Loucy (cell line): ENCODE measurements at regions not wholly inside any gene's neighbourhood (a gene's known extent, or its start where the extent isn't known, plus 50 kb on each side); places are given as distances from the start of the nearest gene placed in this dataset.

ENCODE experiments used
- H2AFZ ChIP-seq: fragments of 200-600 bp; sonication (generic); 2 replicates; pipeline ENCODE4 v1.6.0; 2016; ENCODE audit warnings: antibody characterized with exemption, mild to moderate bottlenecking, low read length, moderate library complexity
- H3F3A ChIP-seq: fragments of 200-600 bp; 2 replicates; pipeline ENCODE4 v1.6.0; 2016; ENCODE audit warnings: antibody characterized with exemption, low read depth, mild to moderate bottlenecking
- H3K27me3 ChIP-seq: fragments of 200-600 bp; sonication (generic); 2 replicates; pipeline ENCODE4 v1.6.1; 2014; ENCODE audit warnings: low read length, mild to moderate bottlenecking; ENCODE audit not compliant: insufficient read depth, poor library complexity, severe bottlenecking
- H3K36me3 ChIP-seq: fragments of 200-600 bp; sonication (generic); 2 replicates; pipeline ENCODE4 v1.6.1; 2016; ENCODE audit warnings: low read length; ENCODE audit not compliant: insufficient read depth
- H3K4me1 ChIP-seq: fragments of 200-600 bp; sonication (generic); 2 replicates; pipeline ENCODE4 v1.5.1; 2014; ENCODE audit warnings: low read length, mild to moderate bottlenecking; ENCODE audit not compliant: insufficient read depth, poor library complexity, severe bottlenecking
- H3K4me2 ChIP-seq: fragments of 200-600 bp; sonication (generic); 2 replicates; pipeline ENCODE4 v1.6.0; 2014; ENCODE audit warnings: antibody characterized with exemption, low read length, low read depth, mild to moderate bottlenecking; ENCODE audit not compliant: poor library complexity, severe bottlenecking
- H3K4me3 ChIP-seq: fragments of 200-600 bp; sonication (generic); 2 replicates; pipeline ENCODE4 v1.5.1; 2014; ENCODE audit warnings: low read length, mild to moderate bottlenecking, mixed read lengths; ENCODE audit not compliant: poor library complexity, severe bottlenecking
- H3K79me2 ChIP-seq: fragments of 200-600 bp; sonication (generic); 2 replicates; pipeline ENCODE4 v1.6.1; 2014; ENCODE audit warnings: low read length; ENCODE audit not compliant: insufficient read depth
- H3K9ac ChIP-seq: fragments of 200-600 bp; sonication (generic); 2 replicates; pipeline ENCODE4 v1.6.0; 2014; ENCODE audit warnings: mild to moderate bottlenecking, low read depth, low read length, moderate library complexity; ENCODE audit not compliant: poor library complexity, severe bottlenecking
- H3K9me2 ChIP-seq: fragments of 200-600 bp; sonication (generic); replicated peaks from 2 replicates; pipeline ENCODE4 v1.6.1; 2016; ENCODE audit warnings: low read depth, low read length, mixed read lengths
- H3K9me3 ChIP-seq: fragments of 200-600 bp; sonication (generic); 2 replicates; pipeline ENCODE4 v1.6.1; 2014; ENCODE audit warnings: mild to moderate bottlenecking, antibody characterized with exemption, low read length, low read depth; ENCODE audit not compliant: insufficient read depth
- H4K20me1 ChIP-seq: fragments of 200-600 bp; sonication (generic); 2 replicates; pipeline ENCODE4 v1.6.0; 2014; ENCODE audit warnings: antibody characterized with exemption, low read length, mild to moderate bottlenecking; ENCODE audit not compliant: insufficient read depth, poor library complexity, severe bottlenecking
- EZH2phosphoT487 ChIP-seq: fragments of 200-600 bp; IDR thresholded peaks from 2 replicates; pipeline ENCODE4 v1.6.1; 2018; ENCODE audit warnings: antibody characterized with exemption, mild to moderate bottlenecking, moderate library complexity, borderline replicate concordance
- TF ChIP-seq, protein P1 (sequence below): fragments of 200-600 bp; sonication (generic); conservative IDR thresholded peaks from 2 replicates; pipeline ENCODE4 v1.5.1; 2014; ENCODE audit warnings: mild to moderate bottlenecking, antibody characterized with exemption, low read length

DNA sequence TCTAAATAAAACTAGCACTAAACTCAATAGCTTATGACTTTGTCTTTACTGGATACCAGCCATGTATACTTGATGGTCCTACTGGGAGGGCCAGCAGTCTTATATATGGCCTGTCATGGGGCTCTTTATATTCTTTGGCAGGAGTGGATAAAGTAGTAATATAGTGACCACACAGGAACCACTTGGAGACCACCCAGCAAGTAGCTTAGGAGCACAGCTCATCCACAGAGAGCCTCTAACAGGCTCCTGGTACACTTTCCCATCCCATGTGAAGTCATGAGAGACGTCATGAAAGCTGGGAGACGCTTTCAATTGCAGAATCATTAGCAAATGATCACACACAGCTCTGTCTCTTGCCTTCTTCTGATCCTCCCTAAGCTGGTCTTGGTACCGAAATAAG, 360.9 kb upstream of the ACVR2A start:
- Histone ChIP-seq H2AFZ (no peak overlapping the region), H3K4me2 (no peak overlapping the region), H3K36me3 (no peaks in the 10 kb centered on the region), H3K27me3 (no peaks in the 10 kb centered on the region), H3K79me2 (no peaks in the 10 kb centered on the region), H3K9me3 (no peaks in the 10 kb centered on the region), H3K9me2 (no peaks in the 10 kb centered on the region), H3K9ac (no peak overlapping the region), H3F3A (no peaks in the 10 kb centered on the region), H3K4me3 (no peak overlapping the region), H4K20me1 (no peaks in the 10 kb centered on the region), H3K4me1 (no peaks in the 10 kb centered on the region)
- no peak for TF ChIP-seq EZH2phosphoT487
- TF ChIP-seq, protein P1, sequence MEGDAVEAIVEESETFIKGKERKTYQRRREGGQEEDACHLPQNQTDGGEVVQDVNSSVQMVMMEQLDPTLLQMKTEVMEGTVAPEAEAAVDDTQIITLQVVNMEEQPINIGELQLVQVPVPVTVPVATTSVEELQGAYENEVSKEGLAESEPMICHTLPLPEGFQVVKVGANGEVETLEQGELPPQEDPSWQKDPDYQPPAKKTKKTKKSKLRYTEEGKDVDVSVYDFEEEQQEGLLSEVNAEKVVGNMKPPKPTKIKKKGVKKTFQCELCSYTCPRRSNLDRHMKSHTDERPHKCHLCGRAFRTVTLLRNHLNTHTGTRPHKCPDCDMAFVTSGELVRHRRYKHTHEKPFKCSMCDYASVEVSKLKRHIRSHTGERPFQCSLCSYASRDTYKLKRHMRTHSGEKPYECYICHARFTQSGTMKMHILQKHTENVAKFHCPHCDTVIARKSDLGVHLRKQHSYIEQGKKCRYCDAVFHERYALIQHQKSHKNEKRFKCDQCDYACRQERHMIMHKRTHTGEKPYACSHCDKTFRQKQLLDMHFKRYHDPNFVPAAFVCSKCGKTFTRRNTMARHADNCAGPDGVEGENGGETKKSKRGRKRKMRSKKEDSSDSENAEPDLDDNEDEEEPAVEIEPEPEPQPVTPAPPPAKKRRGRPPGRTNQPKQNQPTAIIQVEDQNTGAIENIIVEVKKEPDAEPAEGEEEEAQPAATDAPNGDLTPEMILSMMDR = no peak

GRCh38 chr2:147482916-147483669, 361.7 kb upstream of the ACVR2A start:
- no peak overlapping the region for H3K4me2 ChIP-seq

DNA sequence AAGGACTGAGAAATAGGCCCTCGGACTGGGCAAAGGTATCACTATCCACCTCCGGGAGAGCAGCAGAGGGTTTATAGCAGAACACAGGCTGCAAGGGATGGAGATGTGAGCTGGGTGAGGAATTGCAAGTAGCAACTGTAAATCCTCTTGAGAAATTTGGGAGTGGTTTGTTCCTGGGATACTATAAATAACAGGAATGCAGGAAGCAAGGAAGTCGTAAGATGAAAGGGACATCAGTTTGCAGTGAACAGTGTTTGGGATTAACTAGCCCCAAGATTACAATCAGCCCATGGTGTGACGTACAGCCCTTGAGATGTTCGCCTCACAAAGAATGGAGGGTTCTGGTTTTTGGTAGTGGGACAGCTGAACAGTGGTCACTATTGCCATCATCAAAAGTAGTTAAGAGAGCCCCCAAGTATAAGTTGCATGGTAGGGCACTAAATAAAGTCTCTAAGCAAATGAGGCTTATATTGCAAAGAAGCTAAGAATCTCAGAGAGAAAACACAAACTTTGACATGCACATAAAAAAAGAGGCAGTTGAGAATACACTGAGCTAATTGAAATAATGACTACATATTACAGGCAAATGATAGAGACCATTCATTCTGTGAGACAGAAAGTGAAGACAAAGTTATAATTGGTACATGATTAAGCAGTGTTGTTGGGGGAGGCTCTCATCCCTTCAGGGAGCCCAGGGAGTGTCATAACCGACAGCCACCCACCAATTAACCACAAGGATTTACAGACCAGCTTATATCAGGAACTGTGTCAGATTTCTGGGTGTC, 362.5 kb upstream of the ACVR2A start:
- no peak for TF ChIP-seq EZH2phosphoT487
- TF ChIP-seq, protein P1 = no peak
- Histone ChIP-seq H3K4me1 (no peaks in the 10 kb centered on the region), H3K4me2 (no peak overlapping the region)

More at GRCh38 chr2:147482916-147483669, 361.7 kb upstream of the ACVR2A start:
- H3F3A ChIP-seq = no peaks in the 10 kb centered on the region
- H3K4me1 ChIP-seq = no peaks in the 10 kb centered on the region
- TF ChIP-seq, protein P1 = no peak
- TF ChIP-seq EZH2phosphoT487 = no peak
- no peaks in the 10 kb centered on the region for H3K36me3 ChIP-seq
- H2AFZ ChIP-seq = no peak overlapping the region
- no peak overlapping the region for H3K4me3 ChIP-seq
- H3K9ac ChIP-seq = no peak overlapping the region
- H3K9me3 ChIP-seq = no peaks in the 10 kb centered on the region
- H4K20me1 ChIP-seq = no peaks in the 10 kb centered on the region
- H3K9me2 ChIP-seq = no peaks in the 10 kb centered on the region
- no peaks in the 10 kb centered on the region for H3K27me3 ChIP-seq
- H3K79me2 ChIP-seq = no peaks in the 10 kb centered on the region

More for the DNA sequence above, 362.5 kb upstream of the ACVR2A start:
- H3K4me3 ChIP-seq = no peak overlapping the region
- no peaks in the 10 kb centered on the region for H3K27me3 ChIP-seq
- H3K79me2 ChIP-seq = no peaks in the 10 kb centered on the region
- no peaks in the 10 kb centered on the region for H3K36me3 ChIP-seq
- H3K9me2 ChIP-seq = no peaks in the 10 kb centered on the region
- H3K9ac ChIP-seq = no peak overlapping the region
- no peaks in the 10 kb centered on the region for H3K9me3 ChIP-seq
- H4K20me1 ChIP-seq = no peaks in the 10 kb centered on the region
- no peak overlapping the region for H2AFZ ChIP-seq
- H3F3A ChIP-seq = no peaks in the 10 kb centered on the region
